HG03521 (cell line): ENCODE measurements at regions not wholly inside any gene's neighbourhood (a gene's known extent, or its start where the extent isn't known, plus 50 kb on each side); places are given as distances from the start of the nearest gene placed in this dataset.

Source experiments
- ATAC-seq: cut with Tn5 transposase; IDR thresholded peaks from one replicate; pipeline ENCODE4 v1.9.1; 2021; ENCODE audit warnings: mild to moderate bottlenecking, moderate library complexity; ENCODE audit not compliant: unreplicated experiment

- no peak for ATAC-seq
These were observed 601.9 kb downstream of the SEMA5A start for GRCh38 chr5:8944005-8944404.

DNA sequence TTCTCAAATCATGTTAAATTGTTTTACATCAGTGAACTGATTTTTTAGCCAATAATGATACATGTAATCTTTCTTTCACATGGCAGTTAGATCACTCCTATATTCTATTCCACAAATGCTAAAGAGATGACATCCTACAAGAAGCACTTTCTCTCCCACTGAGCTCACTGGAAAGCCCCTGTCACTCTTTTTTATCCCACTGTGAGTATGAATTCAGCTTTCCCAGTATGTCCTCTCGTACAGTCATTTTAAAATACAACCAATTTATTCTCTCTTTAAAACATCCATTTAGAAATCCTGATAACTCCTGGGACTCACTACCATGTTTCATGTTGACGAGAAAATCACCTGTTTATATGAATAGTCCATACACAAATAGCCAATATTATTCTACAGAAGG lies 599.9 kb downstream of the SEMA5A start:
- no peak for ATAC-seq

- peak; percentile 98 for ATAC-seq
These were observed 596.0 kb downstream of the SEMA5A start for GRCh38 chr5:8949908-8950307.

DNA sequence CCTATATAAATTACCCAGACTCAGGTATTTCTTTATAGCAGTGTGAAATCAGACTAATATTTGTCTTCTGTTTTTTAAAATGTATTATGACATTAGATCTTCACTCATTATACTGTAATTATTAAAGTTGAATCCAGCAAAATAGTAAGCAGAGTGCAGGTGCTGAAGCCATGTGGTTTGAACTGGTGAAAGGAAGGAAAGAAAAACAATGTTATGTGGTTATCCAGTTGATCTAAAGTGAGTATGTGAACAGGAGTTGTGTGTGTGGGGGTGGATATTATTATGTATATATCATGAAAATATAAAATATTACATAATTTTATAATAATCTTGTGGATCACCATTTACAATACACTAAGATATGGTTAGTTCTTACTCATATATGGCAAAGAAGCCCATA lies 593.7 kb downstream of the SEMA5A start:
- no peak for ATAC-seq

DNA sequence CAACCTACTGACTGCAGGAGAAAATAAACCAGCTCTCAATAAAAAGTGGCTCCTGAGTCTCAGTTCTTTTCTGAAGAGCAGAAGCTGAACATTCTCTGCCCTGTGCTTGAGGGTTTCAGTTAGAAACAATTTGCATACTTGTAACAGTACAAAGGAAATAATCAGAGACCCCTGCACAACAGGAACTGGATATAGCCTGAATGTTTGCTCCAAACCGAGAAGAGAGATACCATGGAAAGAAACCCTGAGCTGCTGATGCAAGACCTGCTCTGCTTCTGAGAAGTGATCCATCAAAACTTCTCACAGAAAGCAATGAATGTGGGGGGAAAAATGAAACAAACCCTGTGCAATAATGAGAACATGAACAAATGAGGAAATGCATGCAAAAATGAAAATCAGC lies 592.9 kb downstream of the SEMA5A start:
- ATAC-seq, result no peak

DNA sequence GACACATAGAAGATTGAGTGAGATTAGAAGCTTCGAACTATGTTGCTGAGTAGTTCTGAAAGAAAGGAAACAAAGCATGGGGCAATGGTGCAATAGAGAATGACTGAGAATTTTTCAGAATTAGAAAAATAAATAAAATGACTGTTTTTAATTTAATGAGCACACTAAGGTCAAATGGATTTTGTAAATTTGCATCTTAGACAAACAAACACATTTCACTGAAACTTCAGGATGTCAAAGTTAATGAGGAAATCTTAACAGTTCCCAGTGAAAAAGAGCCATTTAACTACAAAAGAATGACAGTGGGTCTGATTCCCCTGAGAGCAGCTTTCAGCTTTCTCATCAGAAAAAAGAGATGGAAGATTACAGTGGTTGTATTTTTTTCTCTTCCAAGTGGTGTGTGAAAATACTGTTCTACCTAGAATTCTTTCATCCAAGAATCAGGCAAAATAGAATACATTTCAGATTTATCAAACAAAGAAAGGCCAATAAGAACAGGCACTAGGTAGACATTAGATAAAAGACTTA lies 591.9 kb downstream of the SEMA5A start:
- ATAC-seq, result no peak

- no peak for ATAC-seq
These were observed 591.1 kb downstream of the SEMA5A start for GRCh38 chr5:8954801-8955200.

DNA sequence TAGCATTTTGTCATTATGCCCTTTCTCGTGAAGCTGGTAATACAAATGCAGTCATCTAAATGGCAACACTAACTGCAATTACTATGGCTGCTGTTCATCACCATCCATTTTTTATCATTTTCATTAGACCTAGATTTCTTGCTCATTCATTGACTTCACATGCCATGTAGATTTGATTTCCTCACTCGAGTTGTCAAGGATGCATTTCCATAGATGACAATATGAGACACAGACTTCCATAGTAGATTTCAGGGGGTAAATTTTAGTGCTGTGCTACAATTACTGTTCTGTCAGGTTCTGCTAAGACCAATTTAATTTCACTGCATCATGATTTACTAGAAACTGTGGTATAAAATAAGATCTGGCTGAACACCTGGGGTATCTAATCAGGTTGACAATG lies 589.2 kb downstream of the SEMA5A start:
- no peak for ATAC-seq

- ATAC-seq, result no peak
These were observed 587.3 kb downstream of the SEMA5A start for GRCh38 chr5:8958602-8959001.

GRCh38 chr5:8961219-8961618 lies 584.7 kb downstream of the SEMA5A start:
- ATAC-seq, result no peak

DNA sequence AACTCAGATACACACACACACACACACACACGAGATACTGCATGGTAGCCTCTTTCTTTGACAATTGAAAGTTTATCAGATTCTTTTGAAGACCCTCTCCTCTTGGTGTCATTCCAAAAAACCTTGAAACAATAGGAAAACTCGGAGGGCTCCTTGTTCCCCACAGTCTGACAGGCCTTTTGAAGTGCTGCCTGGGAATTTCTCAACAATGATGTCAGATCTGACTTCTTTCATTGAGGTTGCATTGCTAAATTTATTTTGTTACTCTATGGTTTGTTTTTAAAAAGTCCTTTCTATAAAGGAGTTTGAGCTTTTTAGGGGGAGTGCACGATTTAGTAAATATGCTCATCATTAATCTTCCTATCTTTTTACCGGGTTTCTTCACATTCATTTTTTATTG lies 583.9 kb downstream of the SEMA5A start:
- ATAC-seq, result no peak

- ATAC-seq, result no peak
These were observed 564.9 kb downstream of the SEMA5A start for GRCh38 chr5:8981016-8981415.

- no peak for ATAC-seq
These were observed 564.4 kb downstream of the SEMA5A start for GRCh38 chr5:8981496-8981895.

DNA sequence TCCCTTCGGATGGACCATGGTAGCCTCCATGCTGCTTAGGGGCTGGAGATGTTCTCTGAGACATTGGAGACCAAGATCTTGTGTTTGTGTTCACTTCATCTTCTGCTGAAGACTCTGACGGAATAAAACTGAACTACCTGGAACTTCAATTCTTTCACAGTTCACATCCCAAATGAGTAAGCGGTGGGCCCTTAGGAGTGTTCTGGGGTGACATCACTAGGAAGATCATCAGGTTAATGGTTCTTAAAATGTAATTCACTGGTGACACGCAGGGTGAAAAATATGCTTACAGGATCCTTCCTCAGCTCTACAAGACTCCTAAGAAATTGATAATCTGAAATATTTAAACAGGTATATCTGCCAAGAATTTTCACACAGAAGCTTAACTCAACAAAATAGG lies 561.5 kb downstream of the SEMA5A start:
- ATAC-seq, result no peak
